EL (cell line): ENCODE measurements at regions not wholly inside any gene's neighbourhood (a gene's known extent, or its start where the extent isn't known, plus 50 kb on each side); places are given as distances from the start of the nearest gene placed in this dataset.
"Not testable (repeated sequence)": the region's sequence is repeated elsewhere in the genome, so short reads cannot be mapped to it uniquely, and the experiment has no call there.

Source experiments
- DNase-seq: peaks from one replicate; pipeline ENCODE4 v3.0.0-alpha.2; 2016

- no peak for DNase-seq
Observed at GRCh38 chr16:85279402-85279801, 167.1 kb upstream of the CIBAR2 start.

- DNase-seq: no peak
Observed at GRCh38 chr16:85279825-85280545, 167.7 kb upstream of the CIBAR2 start.

GRCh38 chr16:85281181-85281580 lies 168.9 kb upstream of the CIBAR2 start:
- no peak for DNase-seq

- DNase-seq: no peak
Observed at GRCh38 chr16:85282842-85283241, 170.6 kb upstream of the CIBAR2 start.

GRCh38 chr16:85283305-85284050 lies 171.2 kb upstream of the CIBAR2 start:
- DNase-seq: no peak

- no peak for DNase-seq
Observed at GRCh38 chr16:85284141-85284817, 172.0 kb upstream of the CIBAR2 start.

GRCh38 chr16:85285681-85286065 lies 173.4 kb upstream of the CIBAR2 start:
- DNase-seq: no peak

- DNase-seq: peak; percentile 60
Observed at GRCh38 chr16:85286066-85286831, 174.0 kb upstream of the CIBAR2 start.

- peak; percentile 47 for DNase-seq
Observed at GRCh38 chr16:85286951-85287814, 174.9 kb upstream of the CIBAR2 start.

- DNase-seq: not testable (repeated sequence)
Observed at GRCh38 chr16:85287815-85288109, 175.5 kb upstream of the CIBAR2 start.

- DNase-seq: no peak
Observed at GRCh38 chr16:85288341-85288868, 176.1 kb upstream of the CIBAR2 start.

GRCh38 chr16:85288869-85289660 lies 176.8 kb upstream of the CIBAR2 start:
- no peak for DNase-seq

GRCh38 chr16:85289760-85290625 lies 177.7 kb upstream of the CIBAR2 start:
- DNase-seq: no peak

- DNase-seq: no peak
Observed at GRCh38 chr16:85290626-85291301, 178.5 kb upstream of the CIBAR2 start.

GRCh38 chr16:85291302-85292148 lies 179.3 kb upstream of the CIBAR2 start:
- DNase-seq: no peak

- DNase-seq: no peak
Observed at GRCh38 chr16:85293458-85293857, 181.2 kb upstream of the CIBAR2 start.

GRCh38 chr16:85293904-85294642 lies 181.8 kb upstream of the CIBAR2 start:
- no peak for DNase-seq
